GM18499 (cell line): ENCODE measurements at regions not wholly inside any gene's neighbourhood (a gene's known extent, or its start where the extent isn't known, plus 50 kb on each side); places are given as distances from the start of the nearest gene placed in this dataset.

Source experiments
- ATAC-seq: cut with Tn5 transposase; IDR thresholded peaks from one replicate; pipeline ENCODE4 v1.9.1; 2021; ENCODE audit warnings: moderate number of reproducible peaks; ENCODE audit not compliant: insufficient read depth, unreplicated experiment

- no peak for ATAC-seq
These were observed 455.9 kb upstream of the MARCKS start for GRCh38 chr6:113401231-113401630.

- no peak for ATAC-seq
These were observed 454.6 kb upstream of the MARCKS start for GRCh38 chr6:113402544-113402943.

GRCh38 chr6:113403966-113404595 lies 453.1 kb upstream of the MARCKS start:
- no peak for ATAC-seq

- ATAC-seq, result no peak
These were observed 451.7 kb upstream of the MARCKS start for GRCh38 chr6:113405326-113406047.

GRCh38 chr6:113406048-113406695 lies 451.0 kb upstream of the MARCKS start:
- no peak for ATAC-seq

GRCh38 chr6:113411011-113411410 lies 446.1 kb upstream of the MARCKS start:
- no peak for ATAC-seq

- ATAC-seq, result no peak
These were observed 444.4 kb upstream of the MARCKS start for GRCh38 chr6:113412589-113413357.

- no peak for ATAC-seq
These were observed 442.6 kb upstream of the MARCKS start for GRCh38 chr6:113414511-113414910.

- ATAC-seq, result no peak
These were observed 441.0 kb upstream of the MARCKS start for GRCh38 chr6:113416170-113416569.

- ATAC-seq, result no peak
These were observed 436.9 kb upstream of the MARCKS start for GRCh38 chr6:113420290-113420689.

GRCh38 chr6:113421997-113422396 lies 435.1 kb upstream of the MARCKS start:
- ATAC-seq, result no peak

GRCh38 chr6:113423956-113424355 lies 433.2 kb upstream of the MARCKS start:
- ATAC-seq, result no peak

GRCh38 chr6:113425977-113426660 lies 431.0 kb upstream of the MARCKS start:
- no peak for ATAC-seq

GRCh38 chr6:113427617-113428016 lies 429.5 kb upstream of the MARCKS start:
- ATAC-seq, result no peak

GRCh38 chr6:113428702-113429101 lies 428.4 kb upstream of the MARCKS start:
- no peak for ATAC-seq

GRCh38 chr6:113432521-113433334 lies 424.4 kb upstream of the MARCKS start:
- no peak for ATAC-seq

- no peak for ATAC-seq
These were observed 423.7 kb upstream of the MARCKS start for GRCh38 chr6:113433335-113433991.

GRCh38 chr6:113434641-113435040 lies 422.5 kb upstream of the MARCKS start:
- ATAC-seq, result no peak

- ATAC-seq, result no peak
These were observed 419.6 kb upstream of the MARCKS start for GRCh38 chr6:113437566-113437965.
